NCI-H2107 (cell line): ENCODE measurements at regions not wholly inside any gene's neighbourhood (a gene's known extent, or its start where the extent isn't known, plus 50 kb on each side); places are given as distances from the start of the nearest gene placed in this dataset.

ENCODE experiments used
- DNase-seq: peaks from one replicate; lab custom pipeline; 2025; lab: John Stamatoyannopoulos, UW

GRCh38 chr16:79754501-79754900 is 154.0 kb upstream of the MAF start:
- DNase-seq = no peak

GRCh38 chr16:79754081-79754480 is 153.5 kb upstream of the MAF start:
- DNase-seq = no peak

GRCh38 chr16:79753286-79753685 is 152.7 kb upstream of the MAF start:
- no peak for DNase-seq

GRCh38 chr16:79752396-79752795 is 151.9 kb upstream of the MAF start:
- no peak for DNase-seq

- DNase-seq = no peak
Measured at GRCh38 chr16:79751471-79752184, 151.1 kb upstream of the MAF start.

- DNase-seq = no peak
Measured at GRCh38 chr16:79750311-79750710, 149.8 kb upstream of the MAF start.

- DNase-seq = no peak
Measured at GRCh38 chr16:79748629-79749028, 148.1 kb upstream of the MAF start.

GRCh38 chr16:79747688-79748087 is 147.2 kb upstream of the MAF start:
- no peak for DNase-seq

- no peak for DNase-seq
Measured at GRCh38 chr16:79740252-79740651, 139.7 kb upstream of the MAF start.

GRCh38 chr16:79735271-79735670 is 134.7 kb upstream of the MAF start:
- DNase-seq = no peak

GRCh38 chr16:79734721-79735120 is 134.2 kb upstream of the MAF start:
- no peak for DNase-seq

- no peak for DNase-seq
Measured at GRCh38 chr16:79728923-79729240, 128.3 kb upstream of the MAF start.

GRCh38 chr16:79728048-79728922 is 127.7 kb upstream of the MAF start:
- no peak for DNase-seq

GRCh38 chr16:79726902-79727301 is 126.4 kb upstream of the MAF start:
- DNase-seq = no peak

GRCh38 chr16:79725051-79725450 is 124.5 kb upstream of the MAF start:
- DNase-seq = no peak

GRCh38 chr16:79723583-79724168 is 123.1 kb upstream of the MAF start:
- DNase-seq = no peak

- DNase-seq = no peak
Measured at GRCh38 chr16:79721270-79721669, 120.7 kb upstream of the MAF start.

- DNase-seq = no peak
Measured at GRCh38 chr16:79717333-79718137, 117.0 kb upstream of the MAF start.

- DNase-seq = no peak
Measured at GRCh38 chr16:79716645-79717332, 116.3 kb upstream of the MAF start.

GRCh38 chr16:79715061-79715460 is 114.5 kb upstream of the MAF start:
- DNase-seq = no peak

GRCh38 chr16:79714440-79714839 is 113.9 kb upstream of the MAF start:
- DNase-seq = no peak
